GM19025 (cell line): ENCODE measurements at regions not wholly inside any gene's neighbourhood (a gene's known extent, or its start where the extent isn't known, plus 50 kb on each side); places are given as distances from the start of the nearest gene placed in this dataset.

Experiments used
- ATAC-seq: cut with Tn5 transposase; IDR thresholded peaks from one replicate; pipeline ENCODE4 v1.9.1; 2021; ENCODE audit warnings: mild to moderate bottlenecking, low read depth, moderate library complexity; ENCODE audit not compliant: unreplicated experiment

DNA sequence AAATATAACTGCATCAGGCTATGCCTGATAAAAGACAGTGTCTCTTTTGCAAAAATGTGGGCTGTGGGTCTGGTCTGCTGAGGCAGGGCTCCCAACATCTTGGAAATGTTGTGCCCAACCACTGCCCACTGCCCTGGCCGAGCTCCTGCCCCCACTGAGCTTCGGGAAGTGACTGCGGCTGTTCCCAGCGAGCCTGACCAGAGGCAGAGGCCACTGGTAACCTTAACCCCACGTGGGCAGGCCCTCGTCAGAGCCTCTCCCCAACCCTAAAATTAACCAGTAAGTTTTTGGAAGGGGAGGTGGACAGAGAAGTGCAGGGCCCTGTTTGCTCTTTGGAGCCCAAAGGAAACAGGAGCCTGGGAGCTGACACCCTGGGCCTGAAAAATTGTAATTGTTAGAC, 225.9 kb downstream of the MAFB start:
- no peak for ATAC-seq

- ATAC-seq: no peak
Observed at GRCh38 chr20:40462566-40462965, 226.5 kb downstream of the MAFB start.

DNA sequence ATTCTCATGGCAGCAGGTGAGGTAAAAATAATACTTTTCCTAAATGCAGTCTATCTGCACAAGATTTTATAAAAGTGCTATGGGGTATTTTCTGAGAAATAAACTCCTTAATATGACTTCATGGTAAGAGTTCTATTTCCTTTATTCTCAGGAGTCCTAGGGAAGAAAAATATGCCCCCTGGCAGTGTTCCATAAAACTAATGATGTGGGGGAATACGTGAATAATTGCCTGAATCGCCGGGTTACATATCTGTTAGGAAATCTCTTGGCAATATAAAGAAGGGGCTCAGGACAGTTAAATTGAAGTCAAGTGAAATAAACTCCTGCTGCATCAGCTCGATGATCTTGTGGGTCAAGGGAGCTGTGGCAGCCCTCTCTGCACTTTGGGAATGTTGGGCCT, 229.7 kb downstream of the MAFB start:
- ATAC-seq: no peak

DNA sequence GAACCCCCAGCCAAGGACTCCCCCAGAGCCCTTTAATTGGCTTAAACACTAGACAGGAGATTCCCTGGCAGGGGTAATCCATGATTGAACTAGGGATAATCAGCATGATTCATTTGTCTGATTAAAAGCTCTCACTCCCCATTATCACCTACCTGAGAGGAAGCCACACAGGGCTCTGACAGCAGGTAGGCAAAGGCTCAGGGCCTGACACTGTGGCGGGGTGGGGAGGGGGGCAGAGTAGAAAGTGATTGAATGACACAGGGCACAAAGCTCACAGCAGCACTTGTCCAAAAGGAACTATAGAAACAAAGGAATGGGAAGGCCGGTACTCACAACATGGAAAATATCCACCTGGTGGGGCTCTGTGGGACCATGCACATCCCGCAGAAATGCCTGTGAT, 231.6 kb downstream of the MAFB start:
- ATAC-seq: no peak

GRCh38 chr20:40452758-40453157, 236.3 kb downstream of the MAFB start:
- ATAC-seq: no peak

DNA sequence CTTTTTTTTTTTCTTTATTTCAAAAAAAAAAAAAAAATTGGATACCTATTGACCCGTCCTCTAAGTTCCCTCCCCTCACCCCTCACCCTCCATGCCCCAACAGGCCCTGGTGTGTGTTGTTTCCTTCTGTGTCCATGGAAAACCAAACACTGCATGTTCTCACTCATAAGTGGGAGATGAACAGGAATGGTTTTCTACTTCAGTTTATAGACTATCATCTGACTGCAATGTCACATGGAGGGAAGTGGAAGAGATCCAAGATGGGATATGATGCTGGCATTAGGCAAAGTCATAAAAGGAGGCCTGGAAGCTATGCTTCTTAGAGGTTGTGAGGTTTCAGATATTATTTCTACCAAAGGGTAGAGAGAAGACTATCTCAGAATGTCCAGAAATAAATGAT, 237.5 kb downstream of the MAFB start:
- ATAC-seq: no peak

DNA sequence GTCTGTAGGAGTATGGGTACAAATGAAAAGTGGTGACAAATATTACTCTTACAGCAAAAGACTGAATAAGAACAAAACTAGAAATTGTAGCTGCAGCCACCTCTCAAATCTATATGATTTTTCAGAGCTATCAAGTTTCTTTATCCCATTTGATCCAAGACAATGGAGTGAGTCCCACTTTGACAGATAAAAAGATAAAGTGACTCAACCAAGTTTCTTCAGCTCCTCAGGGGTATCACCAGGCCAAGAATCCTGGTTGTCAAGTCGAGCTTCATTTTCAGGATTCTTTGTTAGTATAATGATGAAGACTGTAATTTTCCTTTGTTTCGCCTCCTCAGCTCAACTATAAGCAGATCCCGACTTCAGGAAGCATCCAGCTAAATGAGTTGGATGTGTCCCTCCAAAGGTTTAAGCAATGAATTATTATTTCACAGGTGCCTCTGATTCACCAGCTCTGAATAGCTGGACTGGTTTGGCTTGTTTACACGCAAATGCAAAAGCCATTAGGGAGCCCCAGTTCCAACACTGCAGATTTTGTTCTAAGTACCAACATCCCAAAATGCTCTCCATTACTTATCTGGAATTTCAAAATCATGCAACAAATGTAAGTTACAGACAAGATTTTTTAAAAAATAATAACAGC, 238.9 kb downstream of the MAFB start:
- ATAC-seq: no peak

GRCh38 chr20:40449144-40449690, 239.8 kb downstream of the MAFB start:
- ATAC-seq: no peak

DNA sequence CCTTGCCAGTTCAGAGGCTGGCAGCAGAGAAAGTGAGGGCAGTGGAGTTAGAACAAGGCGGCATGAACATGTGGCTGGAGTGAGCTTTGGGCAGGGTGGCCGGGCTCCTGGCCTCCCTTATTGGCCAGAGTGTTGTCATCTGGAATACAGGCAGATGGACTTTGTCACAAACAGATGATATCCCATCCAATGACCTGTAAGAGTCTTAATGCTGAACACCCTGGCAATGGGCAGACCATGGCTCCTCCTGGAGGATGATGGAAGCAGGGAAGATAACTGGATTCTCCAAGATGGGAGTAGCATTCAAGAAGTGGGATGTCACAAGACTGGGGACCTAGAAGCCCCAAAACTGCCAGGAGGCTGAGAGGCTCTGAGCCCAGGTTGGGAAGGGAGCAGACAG, 242.1 kb downstream of the MAFB start:
- ATAC-seq: no peak

DNA sequence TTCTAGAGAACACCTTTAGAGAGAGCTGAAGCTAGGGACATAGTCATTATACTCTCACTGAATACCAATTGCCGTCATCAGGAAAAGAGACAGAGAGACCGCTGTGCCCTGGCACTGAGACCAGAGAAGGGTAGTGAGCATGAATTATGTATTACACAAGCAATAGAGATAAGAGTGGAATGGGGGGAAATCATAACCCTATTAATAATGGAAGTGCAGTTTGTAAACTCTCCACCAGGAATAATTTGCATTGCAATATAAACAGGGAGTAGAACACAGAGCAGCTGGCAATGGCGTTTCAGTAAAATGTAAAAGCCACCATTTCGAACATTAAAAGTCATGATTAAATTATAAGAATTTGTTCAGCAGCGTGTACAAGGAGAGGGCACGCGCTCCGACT, 244.5 kb downstream of the MAFB start:
- ATAC-seq: no peak

DNA sequence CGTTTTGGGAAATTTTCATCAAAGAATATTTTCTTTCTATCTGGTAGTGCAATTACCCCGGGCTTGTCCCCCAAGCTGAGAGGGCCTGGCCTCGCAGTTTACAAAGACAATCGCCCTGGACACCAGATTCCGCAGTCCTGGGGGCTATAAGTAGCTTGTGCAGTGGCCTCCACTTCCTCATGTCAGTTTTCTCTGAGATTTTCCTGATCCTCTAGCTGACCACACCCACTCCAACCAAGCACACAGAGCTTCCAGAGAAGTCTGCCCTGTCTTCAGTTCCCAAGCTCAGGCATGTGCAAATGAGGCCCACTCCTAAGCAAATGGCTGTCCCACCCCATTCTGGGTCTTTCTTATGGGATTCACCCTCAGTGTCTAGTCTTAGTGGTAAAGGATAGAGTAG, 245.3 kb downstream of the MAFB start:
- no peak for ATAC-seq

DNA sequence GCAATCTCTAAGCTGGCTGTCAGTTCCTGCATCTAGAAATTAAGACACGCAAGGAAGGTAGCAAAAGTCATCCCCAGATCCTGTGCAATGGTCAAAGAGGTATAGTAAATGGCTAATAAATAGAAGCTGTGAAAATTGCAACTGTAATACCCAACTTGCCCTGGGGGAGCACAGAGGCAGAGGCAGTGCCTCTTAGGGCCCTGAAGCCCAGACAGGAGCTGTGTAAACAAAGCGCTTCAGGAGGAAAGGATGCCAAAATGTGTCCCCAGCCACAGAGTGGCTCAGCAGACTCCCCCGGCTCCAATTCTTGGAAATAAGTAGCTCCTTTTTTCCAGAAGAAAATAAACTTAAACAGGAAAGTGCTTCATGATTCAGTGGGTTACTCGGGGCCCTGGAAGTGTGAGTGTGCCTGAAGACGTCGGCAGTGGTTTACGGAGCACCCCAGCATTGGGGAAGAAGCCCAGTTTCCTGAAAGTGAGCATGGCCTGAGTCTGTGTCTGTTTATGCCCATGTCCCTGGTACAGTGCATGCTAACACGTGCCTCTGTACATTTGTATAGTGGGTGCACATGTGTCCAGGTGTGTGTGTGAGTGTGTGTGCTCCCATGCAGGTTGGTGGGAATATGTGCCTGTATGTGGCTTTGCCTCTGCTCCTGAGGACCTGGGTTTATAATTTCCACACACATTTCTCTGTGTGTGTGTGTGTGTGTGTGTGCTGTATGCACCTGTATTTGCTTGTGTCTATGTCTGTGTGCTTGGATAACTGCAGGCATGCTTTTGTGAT, 246.7 kb downstream of the MAFB start:
- no peak for ATAC-seq

DNA sequence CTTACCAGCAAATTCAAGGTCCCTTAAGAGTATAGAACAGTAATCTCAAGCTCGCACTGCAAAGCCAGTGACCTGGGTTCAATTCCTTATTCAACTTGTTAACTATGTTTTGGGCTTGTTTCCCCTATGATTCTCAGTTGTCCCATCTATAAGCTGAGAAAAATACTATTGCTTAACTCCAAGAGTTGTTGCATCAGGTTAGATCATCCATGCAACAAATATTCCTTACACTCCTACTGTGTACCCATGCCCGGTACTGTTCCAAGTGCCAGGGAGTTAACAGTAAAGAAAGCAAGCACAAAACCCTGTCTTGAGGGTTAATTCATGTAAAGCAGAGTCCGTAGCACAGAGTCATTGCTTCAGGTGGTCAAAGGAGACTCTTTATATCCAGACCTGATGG, 247.3 kb downstream of the MAFB start:
- ATAC-seq: no peak

- no peak for ATAC-seq
Observed at GRCh38 chr20:40438161-40438830, 250.7 kb downstream of the MAFB start.

- no peak for ATAC-seq
Observed at GRCh38 chr20:40436011-40436410, 253.0 kb downstream of the MAFB start.

DNA sequence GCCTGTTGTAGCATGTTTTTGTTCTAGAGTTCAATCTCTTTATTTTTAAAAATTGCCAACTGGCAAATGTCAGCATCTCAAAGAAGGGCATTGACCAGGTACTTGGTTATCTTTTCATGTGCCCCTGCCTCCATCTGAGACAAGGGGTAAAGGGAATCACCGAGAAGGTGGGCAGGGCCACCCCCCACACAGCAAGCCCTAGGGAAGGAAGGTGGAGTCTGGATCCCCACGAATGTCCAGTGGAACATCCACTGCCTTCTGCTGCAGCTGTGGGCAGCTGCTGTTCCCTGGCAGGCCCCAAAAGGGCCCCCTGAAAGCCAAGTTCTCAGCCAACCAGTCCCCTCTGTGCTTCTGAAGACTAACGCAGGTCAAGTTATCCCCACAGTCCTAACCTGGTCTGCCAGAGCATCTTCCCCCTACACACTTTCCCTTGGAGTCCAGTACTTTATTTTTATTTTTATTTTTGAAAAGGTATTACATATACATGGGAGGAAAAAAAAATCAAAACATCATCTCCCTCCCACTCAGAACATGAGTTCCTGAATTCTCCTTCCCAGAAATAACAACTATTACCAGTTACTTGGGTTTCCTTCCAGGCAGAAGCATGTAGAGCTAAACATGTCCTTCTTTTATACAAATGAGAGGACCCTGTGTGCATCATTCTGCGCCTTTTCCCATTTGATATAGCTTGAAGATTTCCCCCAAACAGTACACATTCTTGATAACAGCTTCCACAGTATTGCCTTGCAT, 253.7 kb downstream of the MAFB start:
- no peak for ATAC-seq

DNA sequence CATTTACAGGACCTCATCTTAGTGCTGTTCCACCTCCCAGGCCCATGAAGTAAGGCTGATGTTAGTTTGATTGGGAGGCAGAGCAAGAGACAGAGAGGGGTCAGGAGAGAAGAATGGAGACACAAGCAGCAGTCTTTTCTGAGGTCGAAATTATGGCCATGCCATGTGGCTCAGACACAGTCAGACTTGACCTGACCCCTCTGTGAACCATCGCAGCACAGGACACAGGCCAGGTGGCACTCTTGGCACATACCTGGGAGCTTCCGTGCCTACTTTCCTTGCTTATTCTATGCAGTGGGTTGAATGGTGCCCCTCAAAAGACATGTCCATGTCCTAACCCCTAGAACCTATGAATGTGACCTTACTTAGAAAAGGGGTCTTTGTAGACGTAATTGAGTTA, 254.9 kb downstream of the MAFB start:
- ATAC-seq: no peak

DNA sequence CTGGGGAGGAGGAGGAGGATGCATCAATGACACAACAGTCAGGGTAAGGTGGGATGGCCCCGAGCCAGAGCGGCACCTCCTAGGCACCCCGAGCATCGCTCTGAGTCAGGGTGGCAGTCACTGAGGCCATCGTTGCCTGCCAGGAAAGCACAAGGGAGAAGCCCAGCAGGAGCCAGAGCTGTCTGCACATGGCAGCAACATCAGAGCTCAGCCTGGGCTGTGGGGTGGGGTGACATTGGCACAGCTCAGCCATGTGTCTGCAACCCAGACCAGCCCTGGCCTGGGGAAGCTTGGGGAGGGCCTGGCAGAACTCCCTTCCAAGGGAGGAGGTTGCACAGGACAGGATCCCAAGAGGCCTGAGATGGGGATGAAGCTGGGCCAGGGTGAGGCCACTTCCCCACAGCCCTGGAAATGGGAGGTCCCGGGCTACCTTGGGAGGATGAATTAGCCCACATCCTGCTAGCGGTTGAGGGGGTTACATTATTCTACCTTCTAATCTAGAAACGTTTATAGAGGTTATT, 255.6 kb downstream of the MAFB start:
- ATAC-seq: no peak

DNA sequence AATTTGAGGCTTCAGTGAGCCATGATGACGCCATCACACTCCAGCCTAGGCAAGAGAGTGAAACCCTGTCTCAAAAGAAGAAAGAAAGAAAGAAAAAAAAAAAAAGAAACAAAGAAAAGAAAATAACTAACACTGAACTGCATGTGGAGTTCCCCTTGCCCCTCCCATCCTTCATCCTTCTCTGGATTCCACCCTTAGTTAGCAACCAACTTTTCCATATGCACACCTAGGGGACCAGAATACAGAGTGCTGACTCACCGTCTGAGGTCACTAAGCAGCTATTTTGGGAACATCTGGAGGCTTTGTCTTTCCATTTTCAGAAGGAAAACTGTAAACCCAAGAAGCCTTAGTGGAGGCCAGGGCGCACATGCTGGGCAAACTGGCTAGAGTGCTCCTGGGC, 257.4 kb downstream of the MAFB start:
- no peak for ATAC-seq

DNA sequence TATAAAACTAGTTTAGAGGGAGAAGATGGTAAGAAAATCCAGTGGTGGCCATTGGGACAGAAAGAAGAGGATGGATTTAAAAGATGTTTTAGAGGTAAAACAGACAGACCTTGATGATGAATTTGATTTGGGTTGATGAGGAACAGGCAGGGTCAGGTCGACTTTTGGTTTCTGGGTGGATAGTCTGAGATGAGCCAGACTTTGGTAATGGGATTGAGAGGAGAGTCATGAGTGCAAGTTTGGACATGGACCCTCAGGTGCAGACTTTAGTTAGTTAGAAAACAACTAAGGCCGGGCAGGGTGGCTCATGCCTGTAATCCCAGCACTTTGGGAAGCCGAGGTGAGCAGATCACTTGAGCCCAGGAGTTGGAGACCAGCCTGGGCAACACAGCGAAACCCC, 257.9 kb downstream of the MAFB start:
- ATAC-seq: no peak

- ATAC-seq: no peak
Observed at GRCh38 chr20:40427026-40427425, 262.0 kb downstream of the MAFB start.
